Fibroblast of villous mesenchyme (primary cell): ENCODE measurements at regions not wholly inside any gene's neighbourhood (a gene's known extent, or its start where the extent isn't known, plus 50 kb on each side); places are given as distances from the start of the nearest gene placed in this dataset.

Source experiments
- DNase-seq: peaks from one replicate; pipeline ENCODE4 v3.0.0-alpha.2; 2010; ENCODE audit warnings: low read depth
- H3K4me3 ChIP-seq: 2 replicates; pipeline ENCODE4 v1.5.1; 2011; ENCODE audit warnings: low read depth, mild to moderate bottlenecking, low read length
- CTCF ChIP-seq: IDR thresholded peaks from 2 replicates; pipeline ENCODE4 v1.5.1; 2012; ENCODE audit warnings: low read depth, mild to moderate bottlenecking, low read length; ENCODE audit not compliant: insufficient read depth

- H3K4me3 ChIP-seq, result no peak overlapping the region
These were observed 119.1 kb upstream of the FAM3C start for GRCh38 chr7:121515229-121515628.

GRCh38 chr7:121513105-121513504 lies 117.0 kb upstream of the FAM3C start:
- TF ChIP-seq CTCF, result no peak
- no peak for DNase-seq
- H3K4me3 ChIP-seq, result no peak overlapping the region

More at GRCh38 chr7:121515229-121515628, 119.1 kb upstream of the FAM3C start:
- DNase-seq, result no peak
- no peak for TF ChIP-seq CTCF

DNA sequence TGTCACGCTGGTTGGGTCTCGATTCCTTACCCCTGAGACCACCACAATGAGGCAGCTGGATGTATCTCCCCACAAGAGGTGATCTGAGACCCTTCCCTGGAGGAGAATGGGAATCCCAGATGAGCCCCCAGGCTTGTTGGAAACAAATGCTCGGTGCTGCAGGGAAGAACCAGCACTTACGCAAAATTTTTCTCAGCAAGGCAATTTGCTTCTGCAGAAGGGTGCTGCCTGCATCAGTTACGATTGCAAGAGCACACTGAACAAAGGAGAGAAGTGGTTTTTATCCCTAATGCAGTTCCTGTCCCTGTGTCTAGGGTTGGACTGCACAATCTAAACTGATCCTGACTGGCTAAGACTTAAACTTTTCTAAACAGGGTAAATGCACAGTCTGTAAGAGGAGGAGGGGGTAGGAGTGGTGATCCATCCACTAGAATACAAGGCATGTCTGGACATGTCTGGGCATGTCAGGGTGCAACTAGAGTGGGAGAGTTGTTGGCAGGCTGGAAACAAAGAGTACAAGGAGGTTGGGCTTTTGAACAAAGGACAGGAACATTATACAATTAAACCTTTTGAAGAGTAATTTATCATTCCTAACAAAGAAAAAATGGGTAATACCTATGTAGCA lies 114.9 kb upstream of the FAM3C start:
- no peak overlapping the region for H3K4me3 ChIP-seq
- no peak for DNase-seq
- TF ChIP-seq CTCF, result no peak

- no peak for DNase-seq
- TF ChIP-seq CTCF, result no peak
- no peak overlapping the region for H3K4me3 ChIP-seq
These were observed 114.2 kb upstream of the FAM3C start for GRCh38 chr7:121510302-121510701.

GRCh38 chr7:121505540-121506182 lies 109.6 kb upstream of the FAM3C start:
- no peak overlapping the region for H3K4me3 ChIP-seq
- no peak for DNase-seq
- TF ChIP-seq CTCF, result no peak

DNA sequence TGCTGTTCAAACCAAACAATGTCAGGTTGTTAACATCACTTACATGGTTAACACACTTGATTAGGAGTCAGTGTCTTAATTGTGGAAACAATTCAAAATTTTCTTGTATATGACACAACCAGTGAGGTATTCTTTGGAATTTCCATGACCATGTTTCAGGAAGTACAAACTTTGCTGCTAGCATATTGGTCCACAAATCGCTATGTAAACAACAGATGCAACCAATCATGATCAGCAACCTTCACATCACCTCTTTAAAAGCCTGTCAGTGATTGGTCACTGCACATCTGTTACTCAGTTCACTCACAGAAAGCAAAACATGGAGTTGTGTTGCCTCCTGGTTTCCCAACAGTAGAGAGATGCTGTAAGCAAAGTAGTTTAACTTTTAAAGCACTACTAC lies 108.9 kb upstream of the FAM3C start:
- peak; percentile 48 for DNase-seq
- TF ChIP-seq CTCF, result no peak
- no peak overlapping the region for H3K4me3 ChIP-seq
